ENCODE measurements at regions not wholly inside any gene's neighbourhood (a gene's known extent, or its start where the extent isn't known, plus 50 kb on each side); places are given as distances from the start of the nearest gene placed in this dataset.
"Not testable (repeated sequence)": the region's sequence is repeated elsewhere in the genome, so short reads cannot be mapped to it uniquely, and the experiment has no call there.

DNA sequence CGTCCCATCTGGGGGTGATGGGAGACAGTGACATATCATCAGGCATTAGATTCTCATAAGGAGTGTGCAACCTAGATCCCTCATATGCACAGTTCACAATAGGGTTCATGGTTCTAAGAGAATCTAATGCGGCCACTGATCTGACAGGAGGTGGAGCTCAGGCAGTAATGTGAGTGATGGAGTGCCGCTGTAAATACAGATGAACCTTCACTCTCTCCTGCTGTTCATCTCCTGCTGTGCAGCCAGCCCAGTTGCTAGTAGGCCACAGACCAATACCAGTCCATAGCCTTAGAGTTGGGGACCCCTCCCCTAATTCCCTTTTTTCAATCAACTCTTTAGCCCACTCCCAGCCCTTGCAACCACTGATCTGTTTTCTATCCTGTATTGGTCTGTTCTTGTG lies 581.1 kb upstream of the AUTS2 start:
- no peak for DNase-seq (ENCODE audit: low spot score)

DNA sequence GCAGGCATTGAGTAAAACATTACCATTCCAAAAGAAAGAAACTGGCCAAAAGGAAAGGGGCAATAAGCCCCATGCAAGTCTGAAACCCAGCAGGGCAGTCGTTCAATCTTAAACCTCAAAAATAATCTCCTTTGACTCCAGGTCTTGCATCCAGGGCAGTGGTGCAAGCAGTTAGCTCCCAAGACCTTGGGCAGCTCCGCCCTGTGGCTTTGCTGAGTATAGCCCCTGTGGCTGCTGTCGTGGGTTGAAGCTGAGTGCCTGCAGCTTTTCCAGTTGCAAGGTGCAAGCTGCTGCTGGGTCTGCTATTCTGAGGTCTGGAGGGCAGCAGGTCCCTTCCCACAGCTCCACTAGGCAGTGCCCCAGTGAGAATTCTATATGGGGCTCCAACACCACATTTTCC lies 580.1 kb upstream of the AUTS2 start:
- DNase-seq (ENCODE audit: low spot score), result no peak

DNA sequence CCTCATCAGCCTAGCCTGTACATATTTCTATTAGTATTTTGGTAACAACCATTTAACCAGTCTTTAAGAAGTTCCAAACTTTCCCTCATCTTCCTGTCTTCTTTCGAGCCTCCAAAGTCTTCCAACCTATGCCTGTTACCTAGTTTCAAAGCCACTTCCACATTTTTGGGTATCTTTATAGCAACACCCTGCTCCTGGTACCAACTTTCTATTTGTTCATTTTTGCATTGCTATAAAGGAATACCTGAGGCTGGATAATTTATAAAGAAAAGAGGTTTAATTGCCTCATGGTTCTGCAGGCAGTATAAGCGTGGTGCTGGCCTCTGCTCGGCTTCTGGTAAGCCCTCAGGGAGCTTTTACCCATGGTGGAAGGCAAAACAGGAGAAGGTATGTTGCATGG lies 578.8 kb upstream of the AUTS2 start:
- no peak for DNase-seq (ENCODE audit: low spot score)

DNA sequence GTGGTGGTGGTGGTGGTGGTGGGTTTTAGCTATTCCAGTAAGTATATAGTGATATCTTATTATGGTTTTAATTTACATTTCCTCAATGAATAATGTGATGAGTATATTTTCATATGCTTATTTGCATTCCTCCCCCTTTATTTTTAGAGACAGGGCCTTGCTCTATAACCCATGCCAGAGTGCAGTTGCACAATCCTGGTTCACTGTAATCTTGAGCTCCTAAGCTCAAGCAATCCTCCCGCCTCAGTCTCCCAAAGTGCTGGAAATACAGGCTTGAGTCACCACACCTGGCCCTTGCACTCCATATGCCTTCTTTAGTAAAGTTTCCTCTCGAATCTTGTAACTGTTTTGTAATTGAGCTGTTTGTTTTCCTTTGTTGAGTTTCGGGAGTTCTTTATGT lies 577.7 kb upstream of the AUTS2 start:
- no peak for DNase-seq (ENCODE audit: low spot score)

DNA sequence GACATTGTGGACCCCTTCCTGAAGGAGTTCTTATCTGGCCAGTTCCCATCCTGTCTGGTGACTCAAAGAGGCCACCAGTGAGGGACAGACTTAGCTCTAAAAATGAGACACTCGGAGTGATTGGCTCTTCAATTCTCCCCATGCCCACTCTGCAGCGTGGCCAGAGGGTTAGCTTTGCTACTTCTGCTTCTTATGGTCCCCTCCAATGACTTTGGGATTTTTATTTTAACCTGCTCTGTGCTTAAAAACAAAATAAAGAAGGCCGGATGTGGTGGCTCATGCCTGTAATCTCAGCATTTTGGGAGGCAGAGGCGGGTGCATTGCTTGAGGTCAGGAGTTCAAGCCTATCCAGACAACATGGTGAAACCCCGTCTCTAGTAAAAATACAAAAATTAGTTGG lies 573.0 kb upstream of the AUTS2 start:
- DNase-seq (ENCODE audit: low spot score), result no peak

DNA sequence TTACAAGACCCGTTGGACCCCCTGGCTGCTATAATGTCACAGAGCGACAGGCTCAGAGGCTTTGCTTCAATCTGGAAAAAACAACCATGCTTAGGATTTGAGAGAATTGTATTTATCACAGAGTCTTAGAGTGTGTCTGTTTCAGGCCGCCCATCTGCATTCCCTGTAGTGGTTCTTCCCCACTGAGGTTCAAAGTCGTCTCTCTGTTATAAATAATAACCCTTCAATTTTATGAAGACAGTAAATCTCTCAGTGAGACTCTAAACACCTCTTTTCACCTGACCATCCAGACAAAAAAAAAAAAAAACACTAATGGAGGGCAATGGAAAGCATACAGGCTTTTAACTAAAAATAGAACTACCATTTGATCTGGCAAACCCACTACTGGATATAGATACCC lies 565.4 kb upstream of the AUTS2 start:
- DNase-seq (ENCODE audit: low spot score), result no peak

DNA sequence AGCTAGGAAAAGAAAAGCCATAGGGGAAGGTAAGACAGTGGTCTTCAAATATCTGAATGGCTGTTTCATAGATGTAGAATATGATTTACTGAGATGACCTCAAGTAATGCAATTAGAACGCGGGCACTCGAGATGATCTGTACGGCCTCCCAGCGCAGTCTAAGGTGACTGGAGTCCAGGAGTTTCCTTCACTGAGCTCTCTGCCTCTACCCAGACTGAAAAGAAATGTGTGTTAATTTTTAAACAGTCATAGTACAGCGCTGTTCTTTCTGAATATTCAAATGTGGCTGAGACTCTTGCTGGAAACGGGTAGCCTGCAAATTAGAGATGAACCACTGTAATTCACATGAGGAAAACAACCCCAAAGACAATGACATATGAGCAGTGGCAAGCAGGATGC lies 562.4 kb upstream of the AUTS2 start:
- no peak for DNase-seq (ENCODE audit: low spot score)

DNA sequence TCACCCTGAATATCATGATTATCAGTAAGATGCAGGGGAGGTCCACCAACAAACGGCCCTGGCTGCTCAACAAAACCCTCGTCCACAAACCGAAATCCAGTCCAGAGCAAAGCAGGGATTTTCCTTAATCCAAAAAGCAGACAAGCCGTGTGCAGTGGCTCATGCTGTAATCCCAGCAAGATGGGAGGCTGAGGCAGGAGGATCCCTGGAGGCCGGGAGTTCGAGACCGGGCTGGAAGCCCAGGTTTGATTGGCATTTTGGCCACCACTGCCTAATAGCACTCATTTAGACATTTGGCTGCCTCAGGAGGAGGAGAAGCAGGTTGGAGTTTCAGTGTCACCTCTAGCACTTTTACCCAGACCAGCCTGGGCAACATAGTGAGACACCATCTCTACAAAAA lies 562.0 kb upstream of the AUTS2 start:
- no peak for DNase-seq (ENCODE audit: low spot score)

DNA sequence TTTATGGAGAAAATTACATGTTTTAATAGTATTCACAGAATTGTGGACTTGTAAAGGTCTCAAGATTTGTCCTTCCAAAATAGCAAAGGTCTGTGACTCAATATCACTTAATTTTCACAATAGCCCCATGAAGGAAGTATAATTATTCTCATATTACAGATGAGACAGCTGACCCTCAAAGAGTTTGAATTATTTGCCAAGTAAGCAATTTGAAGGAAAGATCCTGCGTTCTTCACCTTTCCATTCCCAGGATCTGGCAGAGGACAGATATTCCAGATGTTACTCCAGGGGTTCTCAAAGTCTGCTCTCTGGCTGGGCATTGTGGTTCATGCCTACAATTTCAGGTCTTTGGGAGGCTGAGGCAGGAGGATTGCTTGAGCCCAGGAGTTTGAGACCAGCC lies 559.4 kb upstream of the AUTS2 start:
- DNase-seq (ENCODE audit: low spot score), result no peak

DNA sequence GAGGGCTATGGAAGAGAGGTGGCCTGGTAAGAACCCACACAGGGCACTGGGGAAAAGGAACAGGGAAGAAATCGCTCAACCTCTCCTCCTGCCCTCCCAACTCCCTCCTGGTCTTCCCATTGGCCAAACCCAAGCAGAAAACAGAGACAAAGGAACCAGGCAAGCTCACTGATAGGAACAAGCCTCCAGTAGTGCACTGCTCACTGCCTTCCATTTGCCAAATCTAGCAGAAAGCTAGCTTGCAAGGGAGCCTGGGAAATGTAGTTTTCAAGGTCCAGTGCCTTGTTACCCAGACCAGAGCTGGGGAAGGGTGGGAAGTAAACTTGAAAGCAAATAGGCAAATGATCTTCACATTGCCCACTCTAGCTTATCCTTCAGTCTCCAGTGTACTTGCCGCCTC lies 556.1 kb upstream of the AUTS2 start:
- no peak for DNase-seq (ENCODE audit: low spot score)

DNA sequence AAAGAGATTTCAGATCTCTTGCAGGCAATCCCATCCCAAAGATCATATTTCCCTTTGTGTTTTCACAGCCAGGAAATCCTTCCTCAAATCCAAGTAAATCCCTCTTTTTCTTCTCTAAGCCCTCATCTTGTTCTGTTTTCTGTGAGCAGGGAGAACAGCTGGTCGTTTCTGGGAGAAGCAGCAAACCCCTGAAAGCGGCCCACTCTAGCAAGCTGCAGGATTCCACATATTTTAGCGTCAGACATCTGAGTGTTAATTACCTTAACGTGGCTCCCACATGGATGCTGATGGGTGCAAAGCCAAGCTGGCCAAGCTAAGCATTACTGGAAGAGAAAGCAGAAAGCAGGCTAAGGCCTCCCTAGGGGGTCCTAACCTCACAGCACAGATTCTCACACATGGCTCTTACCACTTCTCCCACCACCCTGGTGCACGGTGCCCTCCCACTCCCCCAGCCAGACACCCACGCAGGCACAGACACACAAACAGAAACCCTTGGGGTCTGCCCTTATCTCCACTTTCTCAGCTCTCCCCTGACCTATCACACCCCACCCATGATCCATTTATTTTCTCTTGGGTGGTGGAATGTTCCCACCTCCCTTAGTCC lies 551.0 kb upstream of the AUTS2 start:
- DNase-seq (ENCODE audit: low spot score), result no peak

DNA sequence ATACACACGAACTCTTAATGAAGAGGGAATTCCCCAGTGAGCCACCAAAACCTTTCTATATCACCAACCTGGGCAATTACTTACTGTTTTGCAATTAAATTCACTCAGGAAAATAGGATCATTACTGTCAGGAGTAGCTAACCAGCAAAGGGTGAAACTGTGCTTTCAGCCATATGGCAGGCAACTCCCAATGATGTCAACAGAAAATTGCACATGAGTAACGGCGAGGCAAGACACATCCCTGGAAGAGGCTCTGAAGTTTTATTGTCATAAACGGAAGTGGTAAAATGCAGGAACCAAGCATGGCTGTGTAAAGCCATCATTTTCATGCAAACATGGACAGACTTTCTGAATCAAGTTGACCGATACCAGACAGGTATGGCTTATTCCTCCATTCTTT lies 548.9 kb upstream of the AUTS2 start:
- no peak for DNase-seq (ENCODE audit: low spot score)

DNA sequence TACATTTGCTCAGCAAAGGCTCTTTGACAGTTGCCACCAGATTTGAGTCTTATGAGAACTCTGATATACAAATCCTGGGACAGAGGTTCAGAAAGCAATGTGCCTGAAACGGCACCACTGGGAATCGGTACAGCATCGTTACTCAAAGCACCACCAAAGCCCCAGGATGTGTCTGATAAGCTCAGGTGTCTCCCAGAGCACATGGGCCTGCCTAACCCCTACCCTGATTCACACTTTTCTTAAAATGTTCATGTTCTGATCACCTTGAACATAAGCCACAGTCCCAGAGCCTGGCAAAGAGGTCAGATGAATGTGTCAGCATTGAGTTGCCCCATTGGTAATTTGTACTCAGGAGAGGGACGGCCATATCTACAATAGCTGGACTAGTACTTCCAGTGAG lies 545.8 kb upstream of the AUTS2 start:
- no peak for DNase-seq (ENCODE audit: low spot score)

DNA sequence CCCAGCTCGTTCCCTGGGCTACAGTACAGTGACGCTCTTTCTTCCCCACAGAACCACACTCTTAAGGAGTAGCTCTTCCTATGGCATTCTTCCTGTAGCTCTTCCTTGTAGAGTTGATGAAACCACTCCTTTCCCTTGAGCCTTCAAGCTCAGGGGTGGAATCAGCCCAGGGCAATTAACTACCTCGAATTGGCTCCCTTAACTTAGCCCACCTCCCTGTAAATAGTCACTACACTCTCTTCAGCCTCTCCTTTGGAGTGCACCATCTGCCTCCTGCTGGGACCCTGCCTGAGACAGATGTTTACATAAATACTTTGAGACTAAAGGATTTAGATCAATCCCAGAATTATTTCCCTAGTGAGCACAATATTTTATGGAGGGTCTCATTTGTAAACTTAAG lies 537.8 kb upstream of the AUTS2 start:
- no peak for DNase-seq (ENCODE audit: low spot score)

DNA sequence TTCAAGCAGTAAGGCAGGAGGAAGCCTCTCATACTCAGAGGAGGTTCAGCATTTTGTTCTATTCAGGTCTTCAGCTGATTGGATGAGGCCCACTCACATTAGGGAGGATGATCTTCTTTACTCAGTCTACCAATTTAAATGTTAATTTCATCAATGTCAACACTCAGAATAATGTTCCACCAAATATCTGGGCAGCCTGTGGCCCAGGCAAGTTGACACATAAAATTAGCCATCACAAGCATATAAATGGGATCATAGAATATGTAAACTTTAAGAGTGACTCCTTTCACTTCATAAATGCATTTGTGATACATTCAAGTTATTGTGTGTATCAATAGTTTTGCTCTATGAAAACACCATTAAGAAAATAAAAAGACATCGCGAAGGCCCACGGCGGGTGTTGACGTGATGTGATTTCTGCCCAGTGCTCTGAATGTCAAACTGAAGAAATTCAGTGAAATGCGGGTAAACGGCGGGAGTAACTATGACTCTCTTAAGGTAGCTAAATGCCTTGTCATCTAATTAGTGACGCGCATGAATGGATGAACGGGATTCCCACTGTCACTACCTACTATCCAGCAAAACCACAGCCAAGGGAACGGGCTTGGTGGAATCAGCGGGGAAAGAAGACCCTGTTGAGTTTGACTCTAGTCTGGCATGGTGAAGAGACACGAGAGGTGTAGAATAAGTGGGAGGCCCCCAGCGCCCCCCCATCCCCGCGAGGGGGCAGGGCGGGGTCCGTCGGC lies 536.1 kb upstream of the AUTS2 start:
- DNase-seq (ENCODE audit: low spot score), result no peak

DNA sequence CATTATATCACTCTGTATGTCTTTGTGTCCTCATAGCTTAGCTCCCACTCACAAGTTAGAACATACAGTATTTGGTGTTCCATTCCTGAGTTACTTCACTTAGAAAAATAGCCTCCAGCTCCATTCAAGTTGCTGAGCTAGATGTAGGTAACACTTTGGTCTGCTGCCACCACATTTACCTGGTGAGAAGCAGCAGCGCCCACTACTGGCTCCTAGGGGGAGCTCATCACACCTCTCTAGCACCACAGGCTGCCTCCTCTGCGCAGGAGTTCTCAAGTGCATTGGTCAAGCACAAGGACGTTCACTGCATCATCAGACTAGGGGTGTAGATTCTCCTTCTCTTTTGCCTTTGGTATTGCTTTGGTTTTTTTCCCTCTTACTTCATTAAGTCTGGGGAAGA lies 530.9 kb upstream of the AUTS2 start:
- DNase-seq (ENCODE audit: low spot score), result no peak

DNA sequence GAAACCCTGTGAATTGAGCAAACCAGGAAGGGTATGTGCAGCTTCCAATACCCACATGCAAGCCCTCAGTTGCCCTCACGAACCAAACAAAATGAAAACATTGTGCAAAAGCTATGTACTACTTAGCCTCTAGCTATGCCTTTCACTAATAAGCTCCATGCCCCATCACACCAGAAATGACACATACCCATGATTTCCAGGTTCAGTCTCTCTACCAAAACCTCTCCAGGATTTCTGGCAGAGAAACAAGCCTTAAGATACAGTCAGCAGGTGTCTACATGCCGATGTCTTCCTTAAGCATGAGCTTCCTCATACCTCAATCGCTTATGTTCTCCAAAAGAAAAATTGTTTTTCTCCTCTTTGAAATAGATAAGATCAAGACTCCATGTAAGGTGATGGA lies 527.8 kb upstream of the AUTS2 start:
- DNase-seq (ENCODE audit: low spot score), result no peak

DNA sequence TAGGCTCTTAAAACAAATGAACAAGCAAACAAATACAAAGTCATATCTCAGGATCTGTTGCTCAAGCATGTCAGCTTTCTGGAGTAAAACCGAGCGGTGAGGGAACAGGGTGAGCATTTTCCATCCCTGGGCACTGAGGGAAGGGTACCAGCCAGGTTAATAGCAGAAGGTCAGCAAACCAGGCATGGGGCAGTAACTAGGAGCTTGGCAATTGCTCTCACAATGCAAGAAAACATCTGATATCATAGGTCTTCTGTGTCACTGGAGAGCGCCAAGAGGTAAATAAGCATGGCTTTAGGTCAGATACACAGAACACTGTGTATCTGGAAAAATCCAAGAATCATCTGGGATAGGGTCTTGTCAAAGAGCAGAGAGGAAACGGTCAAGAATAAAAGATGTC lies 521.7 kb upstream of the AUTS2 start:
- DNase-seq (ENCODE audit: low spot score), result no peak

DNA sequence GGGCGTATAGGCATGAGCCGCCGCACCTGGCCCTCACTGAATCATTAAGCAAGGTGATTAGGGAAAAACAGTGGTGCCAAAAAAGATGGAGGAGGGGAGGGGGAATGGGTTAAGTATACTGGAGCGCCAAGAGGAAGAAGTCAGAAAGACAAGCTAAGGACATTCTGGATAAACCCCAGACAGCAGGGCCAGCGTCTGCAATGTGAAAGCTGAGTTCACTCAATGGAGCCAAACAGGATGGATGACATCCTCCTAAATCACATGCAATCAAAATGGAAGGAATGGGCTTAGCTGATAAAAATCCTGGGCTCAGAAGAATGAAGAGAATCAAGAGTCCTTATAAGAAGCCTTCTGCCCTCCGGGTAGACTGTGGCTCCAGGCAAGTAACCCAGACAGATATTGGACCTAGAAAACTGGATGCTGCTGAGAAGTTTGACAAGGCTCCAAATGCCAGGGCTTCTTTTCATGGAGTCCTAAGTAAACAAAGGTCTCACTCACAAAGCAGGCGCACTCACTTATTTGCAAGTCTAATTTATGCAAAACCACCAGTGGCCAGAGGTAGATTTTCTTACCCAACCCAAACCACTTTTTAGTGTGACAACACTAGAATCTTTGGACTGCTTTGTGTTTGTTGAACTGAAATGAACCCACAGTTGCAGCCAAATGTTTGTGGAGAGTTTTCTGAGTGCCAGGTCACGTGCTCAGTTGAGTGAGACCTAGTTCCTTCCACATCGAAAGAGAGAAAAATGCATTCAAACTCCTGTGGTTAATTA lies 519.1 kb upstream of the AUTS2 start:
- DNase-seq (ENCODE audit: low spot score), result no peak

DNA sequence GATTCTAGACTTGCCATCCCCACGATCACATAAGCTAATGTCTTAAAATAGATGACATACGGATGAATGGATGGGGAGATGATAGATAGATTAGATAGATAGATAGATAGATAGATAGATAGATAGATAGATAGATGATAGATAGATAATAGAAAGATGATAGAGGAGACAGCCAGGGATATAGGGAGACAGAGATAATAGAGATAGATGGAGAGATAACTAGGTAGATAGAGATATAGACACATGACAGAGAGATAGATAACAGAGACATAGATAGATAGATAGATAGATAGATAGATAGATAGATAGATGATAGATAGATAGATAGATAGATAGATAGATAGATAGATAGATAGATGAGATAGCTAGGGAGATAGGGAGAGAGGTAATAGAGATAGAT lies 511.0 kb upstream of the AUTS2 start:
- DNase-seq (ENCODE audit: low spot score), result not testable (repeated sequence)

DNA sequence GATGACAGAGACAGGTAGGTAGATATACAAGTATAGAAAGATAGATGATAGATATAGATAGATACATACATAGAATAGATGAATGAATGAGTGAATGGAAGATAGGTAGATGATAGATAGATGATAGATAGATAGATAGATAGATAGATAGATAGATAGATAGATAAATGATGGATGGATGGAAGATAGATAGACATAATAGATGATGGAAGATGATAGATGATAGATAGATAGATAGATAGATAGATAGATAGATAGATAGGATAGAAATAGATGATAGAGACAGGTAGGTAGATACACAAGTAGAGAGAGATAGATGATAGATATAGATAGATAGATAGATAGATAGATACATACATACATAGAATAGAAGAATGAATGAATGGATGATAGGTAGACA lies 510.1 kb upstream of the AUTS2 start:
- DNase-seq (ENCODE audit: low spot score), result no peak

DNA sequence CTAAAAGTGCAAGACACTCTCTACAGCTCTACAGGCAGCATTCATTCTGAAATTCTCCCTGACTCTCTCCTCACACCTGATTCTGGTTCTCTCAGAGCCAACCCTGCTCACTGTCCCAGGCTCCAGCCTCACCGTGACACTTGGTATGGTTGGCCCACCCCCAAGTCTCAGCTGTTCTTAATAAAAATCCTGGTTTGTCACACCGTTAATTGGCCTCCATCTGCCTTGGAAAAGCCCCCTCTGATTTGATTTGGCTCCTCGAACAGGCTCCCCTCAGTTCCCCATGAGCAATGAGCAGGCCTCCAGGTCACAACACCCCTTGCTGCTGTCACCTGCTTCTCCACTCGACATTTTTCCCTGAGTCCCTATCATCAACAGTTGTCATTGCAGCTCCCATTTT lies 507.3 kb upstream of the AUTS2 start:
- no peak for DNase-seq (ENCODE audit: low spot score)

DNA sequence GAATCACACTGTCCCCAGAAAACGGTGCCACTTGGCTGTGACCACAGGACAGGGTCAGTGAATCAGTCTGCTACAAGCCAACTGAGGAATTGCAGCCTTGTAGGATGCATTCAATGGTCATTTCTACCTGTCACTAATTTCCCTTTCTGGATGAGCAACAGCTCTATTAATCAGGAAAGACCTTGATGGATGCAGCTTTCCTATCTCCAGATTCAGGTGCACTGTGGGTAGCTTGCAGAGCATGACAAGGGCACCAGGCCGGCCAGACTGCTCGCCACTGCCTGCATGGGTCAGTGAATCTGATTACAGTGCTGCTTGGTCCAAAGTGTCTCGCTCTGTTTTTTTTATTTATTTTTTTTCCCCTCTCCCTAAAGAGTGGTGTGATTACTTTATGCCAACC lies 506.8 kb upstream of the AUTS2 start:
- no peak for DNase-seq (ENCODE audit: low spot score)

DNA sequence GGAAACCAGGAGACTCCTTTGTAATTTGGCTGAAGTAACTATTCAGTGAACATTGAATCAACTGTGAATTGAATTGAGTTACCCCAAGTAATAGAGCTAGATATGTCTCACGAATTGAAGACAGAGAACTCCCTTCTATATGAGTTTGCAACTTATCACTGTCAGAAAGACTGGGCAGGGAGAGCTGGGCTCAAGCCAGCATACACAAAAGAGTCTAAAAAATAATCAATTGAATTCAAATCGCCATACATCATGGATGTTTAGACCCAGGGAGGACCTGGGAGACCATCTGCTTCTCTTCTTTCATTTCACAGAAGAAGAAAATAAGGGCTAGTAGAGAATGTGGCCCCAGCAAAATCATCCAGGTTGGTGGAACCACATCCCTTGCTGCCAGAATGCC lies 503.1 kb upstream of the AUTS2 start:
- DNase-seq (ENCODE audit: low spot score), result no peak

Measured in CD4-positive, alpha-beta T cell treated with Interleukin-2 at 100 ng/mL for 4 hours (primary cell).